Thymus (tissue), 11 donors: ENCODE measurements at regions not wholly inside any gene's neighbourhood (a gene's known extent, or its start where the extent isn't known, plus 50 kb on each side); places are given as distances from the start of the nearest gene placed in this dataset.

ENCODE experiments used
- DNase-seq, 9 donors: peaks; one replicate each; pipeline ENCODE4 v3.0.0-alpha.2; 2013; ENCODE audit warnings: low spot score in 9 of 9, low read depth in 6 of 9, missing footprints in 1 of 9
- H3K27ac ChIP-seq, 2 donors: one replicate each; pipeline ENCODE4 v1.5.1; 2013; ENCODE audit warnings: control low read depth in 1 of 2, low read depth in 1 of 2, low read length in 1 of 2, mild to moderate bottlenecking in 1 of 2, moderate library complexity in 1 of 2
- H3K27me3 ChIP-seq, 2 donors: one replicate each; pipeline ENCODE4 v1.5.1; 2013; ENCODE audit warnings: low read length in 1 of 2; ENCODE audit not compliant: control insufficient read depth in 2 of 2, insufficient read depth in 1 of 2
- H3K36me3 ChIP-seq, 2 donors: one replicate each; pipeline ENCODE4 v1.5.1; 2013; ENCODE audit warnings: low read length in 1 of 2, mild to moderate bottlenecking in 1 of 2, moderate library complexity in 1 of 2; ENCODE audit not compliant: control insufficient read depth in 2 of 2, insufficient read depth in 2 of 2
- H3K4me1 ChIP-seq, 2 donors: one replicate each; pipeline ENCODE4 v1.5.1; 2013; ENCODE audit warnings: low read length in 2 of 2; ENCODE audit not compliant: control insufficient read depth in 2 of 2, insufficient read depth in 2 of 2
- H3K4me3 ChIP-seq, 2 donors: one replicate each; pipeline ENCODE4 v1.5.1; 2013; ENCODE audit warnings: low read length in 2 of 2, control low read depth in 1 of 2, mild to moderate bottlenecking in 1 of 2
- H3K9me3 ChIP-seq, 2 donors: one replicate each; pipeline ENCODE4 v1.5.1; 2013; ENCODE audit warnings: low read length in 1 of 2, mild to moderate bottlenecking in 1 of 2; ENCODE audit not compliant: control insufficient read depth in 2 of 2, insufficient read depth in 1 of 2
- WGBS: extraction: QIAGEN DNeasy Blood & Tissue Kit; methylation state at CpG from one replicate; pipeline ENCODE4 v1.1.7; 2013; 5-methylcytosine and 5-hydroxymethylcytosine counted together
- donor health status: healthy.

GRCh38 chr4:103902730-103903129, 182.9 kb upstream of the TACR3 start:
- H3K4me3 ChIP-seq = no peak overlapping the region
- H3K4me1 ChIP-seq = no peaks in the 10 kb centered on the region
- no peaks in the 10 kb centered on the region for H3K36me3 ChIP-seq
- H3K27me3 ChIP-seq = no peaks in the 10 kb centered on the region
- 94% methylated on average over 2 of the region's 2 CpGs for WGBS
- H3K27ac ChIP-seq = no peak overlapping the region
- no peaks in the 10 kb centered on the region for H3K9me3 ChIP-seq
- no peak for DNase-seq

GRCh38 chr4:103895876-103896465, 176.2 kb upstream of the TACR3 start:
- H3K27me3 ChIP-seq = no peaks in the 10 kb centered on the region
- H3K36me3 ChIP-seq = no peaks in the 10 kb centered on the region
- no peak for DNase-seq
- peaks cover 0 to 8% of the 10 kb centered on the region in 2 donors for H3K9me3 ChIP-seq
- no peak overlapping the region for H3K27ac ChIP-seq
- no peaks in the 10 kb centered on the region for H3K4me1 ChIP-seq
- no peak overlapping the region for H3K4me3 ChIP-seq

DNA sequence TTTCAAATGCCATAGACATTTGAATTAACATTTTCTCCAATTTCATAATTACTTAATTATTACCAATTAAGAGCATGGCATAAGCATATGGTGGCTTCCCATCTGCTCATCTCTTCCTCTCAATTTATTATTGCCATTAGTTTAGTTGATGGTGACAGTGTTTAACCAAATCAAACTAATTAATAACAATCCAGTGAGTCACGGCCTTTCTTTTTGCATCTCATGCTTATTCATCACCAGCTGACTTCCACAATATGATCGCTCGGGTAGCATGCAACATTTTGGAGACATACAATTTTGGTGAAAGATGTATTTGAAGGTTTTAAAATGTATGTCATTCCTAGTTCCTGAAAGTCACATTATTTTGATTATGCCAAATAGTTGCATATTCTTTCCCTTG, 172.8 kb upstream of the TACR3 start:
- DNase-seq = no peak
- no peaks in the 10 kb centered on the region for H3K36me3 ChIP-seq
- H3K9me3 ChIP-seq = peaks cover 0 to 8% of the 10 kb centered on the region in 2 donors
- no peak overlapping the region for H3K4me3 ChIP-seq
- H3K27me3 ChIP-seq = no peaks in the 10 kb centered on the region
- H3K4me1 ChIP-seq = no peaks in the 10 kb centered on the region
- H3K27ac ChIP-seq = no peak overlapping the region
- WGBS = 95% methylated on average over 3 of the region's 3 CpGs

- H3K9me3 ChIP-seq = no peaks in the 10 kb centered on the region
Observed at GRCh38 chr4:103887191-103887590, 167.4 kb upstream of the TACR3 start.

GRCh38 chr4:103885152-103885551, 165.4 kb upstream of the TACR3 start:
- Histone ChIP-seq H3K36me3 (no peaks in the 10 kb centered on the region), H3K4me1 (no peaks in the 10 kb centered on the region), H3K4me3 (no peak overlapping the region), H3K9me3 (no peaks in the 10 kb centered on the region), H3K27ac (no peak overlapping the region), H3K27me3 (no peaks in the 10 kb centered on the region)
- 38% methylated on average over 3 of the region's 3 CpGs for WGBS
- no peak for DNase-seq

More at GRCh38 chr4:103887191-103887590, 167.4 kb upstream of the TACR3 start:
- H3K4me3 ChIP-seq = no peak overlapping the region
- H3K4me1 ChIP-seq = no peaks in the 10 kb centered on the region
- WGBS = 94% methylated on average over 1 of the region's 1 CpG
- no peak overlapping the region for H3K27ac ChIP-seq
- no peaks in the 10 kb centered on the region for H3K36me3 ChIP-seq
- no peak for DNase-seq
- no peaks in the 10 kb centered on the region for H3K27me3 ChIP-seq

DNA sequence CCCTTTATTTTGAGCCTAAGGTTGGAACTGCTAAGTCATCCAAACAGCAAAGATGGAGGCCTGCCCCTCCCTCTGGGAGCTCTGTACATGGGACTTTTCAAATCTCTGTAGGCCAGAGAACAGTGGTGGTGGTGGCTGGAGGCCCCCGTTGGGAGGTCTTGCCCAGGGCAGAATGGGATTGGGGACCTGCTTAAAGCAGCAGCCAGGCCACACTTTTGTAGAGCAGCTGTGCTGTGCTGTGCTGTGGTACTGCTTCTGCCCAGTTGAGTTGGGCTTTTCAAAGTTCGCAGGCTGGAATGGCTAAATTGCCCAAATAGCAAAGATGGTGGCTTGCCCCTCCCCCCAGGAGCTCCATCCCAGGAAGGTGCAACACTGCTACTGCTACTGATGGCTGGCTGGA, 147.5 kb upstream of the TACR3 start:
- peaks cover 0 to 5% of the 10 kb centered on the region in 2 donors for H3K9me3 ChIP-seq
- DNase-seq = no peak
- no peak overlapping the region for H3K27ac ChIP-seq
- H3K4me1 ChIP-seq = no peaks in the 10 kb centered on the region
- H3K36me3 ChIP-seq = no peaks in the 10 kb centered on the region
- H3K4me3 ChIP-seq = no peak overlapping the region
- 97% methylated on average over 2 of the region's 2 CpGs for WGBS
- H3K27me3 ChIP-seq = no peaks in the 10 kb centered on the region

GRCh38 chr4:103853627-103854026, 133.8 kb upstream of the TACR3 start:
- H3K27me3 ChIP-seq = no peaks in the 10 kb centered on the region
- DNase-seq = no peak
- no peaks in the 10 kb centered on the region for H3K9me3 ChIP-seq
- no peaks in the 10 kb centered on the region for H3K36me3 ChIP-seq
- no peak overlapping the region for H3K4me3 ChIP-seq
- H3K27ac ChIP-seq = no peak overlapping the region
- H3K4me1 ChIP-seq = no peaks in the 10 kb centered on the region

DNA sequence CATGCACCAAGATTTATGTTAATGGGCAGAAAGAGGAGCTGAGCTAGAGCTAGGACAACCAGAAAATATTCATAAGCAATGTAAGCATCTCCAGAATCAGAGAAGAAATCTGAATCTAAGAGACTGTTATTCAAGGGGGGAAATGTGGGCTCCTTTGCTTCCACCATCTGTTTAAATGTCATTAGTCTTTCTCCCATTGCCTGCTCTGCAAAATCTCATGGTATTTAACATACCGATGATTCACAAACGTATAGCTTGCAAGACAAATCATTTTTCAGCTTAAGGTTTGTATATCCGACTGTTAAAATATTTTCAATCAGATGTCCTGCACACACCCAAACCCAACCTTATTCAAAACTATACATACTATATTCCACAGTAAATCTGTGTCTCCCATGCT, 133.4 kb upstream of the TACR3 start:
- 95% methylated on average over 3 of the region's 3 CpGs for WGBS
- H3K27ac ChIP-seq = no peak overlapping the region
- no peak overlapping the region for H3K4me3 ChIP-seq
- no peaks in the 10 kb centered on the region for H3K9me3 ChIP-seq
- H3K36me3 ChIP-seq = no peaks in the 10 kb centered on the region
- H3K4me1 ChIP-seq = no peaks in the 10 kb centered on the region
- no peaks in the 10 kb centered on the region for H3K27me3 ChIP-seq
- DNase-seq = no peak

GRCh38 chr4:103845075-103845474, 125.3 kb upstream of the TACR3 start:
- no peaks in the 10 kb centered on the region for H3K27me3 ChIP-seq
- no peaks in the 10 kb centered on the region for H3K9me3 ChIP-seq
- H3K4me3 ChIP-seq = no peak overlapping the region
- H3K4me1 ChIP-seq = no peaks in the 10 kb centered on the region
- no peak overlapping the region for H3K27ac ChIP-seq
- no peaks in the 10 kb centered on the region for H3K36me3 ChIP-seq
- no peak for DNase-seq
